ENCODE measurements at regions not wholly inside any gene's neighbourhood (a gene's known extent, or its start where the extent isn't known, plus 50 kb on each side); places are given as distances from the start of the nearest gene placed in this dataset.

DNA sequence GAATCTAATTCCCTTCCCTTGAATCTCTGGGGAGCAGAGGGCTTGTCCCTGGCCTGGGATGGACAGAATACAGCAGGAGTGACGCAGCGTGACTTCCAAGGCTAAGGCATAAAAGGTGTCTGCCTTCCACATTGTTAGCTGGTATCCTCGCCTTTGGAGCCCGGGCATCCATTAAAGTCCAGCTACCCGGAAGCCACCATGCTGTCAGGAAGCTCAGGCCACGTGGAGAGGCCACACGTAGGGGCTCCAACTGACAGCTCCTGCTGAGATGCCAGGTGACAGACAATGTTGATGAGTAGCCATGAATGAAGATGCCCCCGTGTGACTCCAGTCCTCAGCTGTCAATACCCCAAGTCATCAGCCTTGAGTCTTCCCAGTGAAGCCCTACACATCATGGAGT lies 99.9 kb downstream of the OAT start:
- H3K27me3 ChIP-seq (ENCODE audit: control insufficient read depth, insufficient read depth, low read length), result no peaks in the 10 kb centered on the region
- WGBS (ENCODE audit: insufficient coverage), result 89% methylated on average over 7 of the region's 8 CpGs
- H3K4me1 ChIP-seq (ENCODE audit: control insufficient read depth, insufficient read depth, low read length), result peaks cover 4% of the 10 kb centered on the region
- no peak overlapping the region for H3K4me3 ChIP-seq (ENCODE audit: low read length)
- no peak for DNase-seq
- no peaks in the 10 kb centered on the region for H3K36me3 ChIP-seq (ENCODE audit: control insufficient read depth, insufficient read depth, low read length)
- no peaks in the 10 kb centered on the region for H3K9me3 ChIP-seq (replicated peaks; ENCODE audit: control insufficient read depth, low read depth, low read length)
- no peak overlapping the region for H3K27ac ChIP-seq (ENCODE audit: low read length)

DNA sequence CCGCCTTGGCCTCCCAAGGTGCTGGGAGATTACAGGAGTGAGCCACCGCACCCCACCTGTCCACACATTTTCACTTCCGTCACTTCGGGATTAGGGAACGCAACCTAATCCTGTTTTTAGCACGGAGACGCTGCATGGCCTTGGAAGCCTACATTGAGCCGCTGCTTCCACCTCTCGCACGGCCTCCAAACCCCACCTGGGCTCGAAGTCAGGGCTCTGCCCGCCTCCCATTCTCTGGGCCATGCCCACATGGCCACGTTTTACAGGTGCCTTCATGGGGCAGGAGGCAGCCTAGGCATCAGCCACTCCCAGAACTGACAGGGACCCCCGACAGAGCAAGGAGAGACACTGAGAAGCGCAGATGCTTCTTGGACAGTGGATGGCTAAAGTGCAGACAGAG lies 100.6 kb downstream of the OAT start:
- no peak overlapping the region for H3K4me3 ChIP-seq (ENCODE audit: low read length)
- DNase-seq, result no peak
- no peak overlapping the region for H3K27ac ChIP-seq (ENCODE audit: low read length)
- H3K9me3 ChIP-seq (replicated peaks; ENCODE audit: control insufficient read depth, low read depth, low read length), result no peaks in the 10 kb centered on the region
- 66% methylated on average over 9 of the region's 15 CpGs for WGBS (ENCODE audit: insufficient coverage)
- H3K27me3 ChIP-seq (ENCODE audit: control insufficient read depth, insufficient read depth, low read length), result no peaks in the 10 kb centered on the region
- H3K36me3 ChIP-seq (ENCODE audit: control insufficient read depth, insufficient read depth, low read length), result no peaks in the 10 kb centered on the region
- peaks cover 3% of the 10 kb centered on the region for H3K4me1 ChIP-seq (ENCODE audit: control insufficient read depth, insufficient read depth, low read length)

DNA sequence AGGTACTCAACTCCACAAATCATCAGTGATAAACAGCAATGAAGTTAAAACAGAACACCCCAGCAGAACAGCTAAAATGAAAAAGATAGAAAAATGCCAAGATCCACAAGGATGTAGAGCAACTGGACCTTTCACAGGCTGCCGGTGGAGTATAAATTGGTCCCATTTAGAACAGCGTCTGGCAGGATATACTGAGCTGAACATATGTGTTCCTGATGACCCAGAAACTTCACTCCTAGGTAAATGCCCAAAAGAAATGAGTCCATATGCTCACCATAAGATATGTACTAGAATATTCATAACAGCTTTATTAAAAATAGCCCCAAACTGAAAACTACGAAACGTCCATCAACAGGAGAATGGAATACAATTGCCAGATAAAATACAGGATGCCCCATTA lies 102.4 kb downstream of the OAT start:
- Histone ChIP-seq H3K27ac (ENCODE audit: low read length) (no peak overlapping the region), H3K36me3 (ENCODE audit: control insufficient read depth, insufficient read depth, low read length) (no peaks in the 10 kb centered on the region), H3K4me1 (ENCODE audit: control insufficient read depth, insufficient read depth, low read length) (no peaks in the 10 kb centered on the region), H3K27me3 (ENCODE audit: control insufficient read depth, insufficient read depth, low read length) (no peaks in the 10 kb centered on the region), H3K9me3 (replicated peaks; ENCODE audit: control insufficient read depth, low read depth, low read length) (no peaks in the 10 kb centered on the region), H3K4me3 (ENCODE audit: low read length) (no peak overlapping the region)
- WGBS (ENCODE audit: insufficient coverage), result 88% methylated on average over 1 of the region's 4 CpGs
- DNase-seq, result no peak

GRCh38 chr10:124315591-124316270 lies 103.0 kb downstream of the OAT start:
- 85% methylated on average over 4 of the region's 6 CpGs for WGBS (ENCODE audit: insufficient coverage)

GRCh38 chr10:124313374-124313773 lies 105.3 kb downstream of the OAT start:
- H3K4me1 ChIP-seq (ENCODE audit: control insufficient read depth, insufficient read depth, low read length), result no peaks in the 10 kb centered on the region
- H3K36me3 ChIP-seq (ENCODE audit: control insufficient read depth, insufficient read depth, low read length), result no peaks in the 10 kb centered on the region
- H3K27ac ChIP-seq (ENCODE audit: low read length), result no peak overlapping the region
- peaks cover 2% of the 10 kb centered on the region for H3K27me3 ChIP-seq (ENCODE audit: control insufficient read depth, insufficient read depth, low read length)
- WGBS (ENCODE audit: insufficient coverage), result 85% methylated on average over 4 of the region's 4 CpGs
- DNase-seq, result no peak
- H3K4me3 ChIP-seq (ENCODE audit: low read length), result no peak overlapping the region
- H3K9me3 ChIP-seq (replicated peaks; ENCODE audit: control insufficient read depth, low read depth, low read length), result no peaks in the 10 kb centered on the region

More at GRCh38 chr10:124315591-124316270, 103.0 kb downstream of the OAT start:
- no peak overlapping the region for H3K27ac ChIP-seq (ENCODE audit: low read length)
- H3K36me3 ChIP-seq (ENCODE audit: control insufficient read depth, insufficient read depth, low read length), result no peaks in the 10 kb centered on the region
- no peaks in the 10 kb centered on the region for H3K4me1 ChIP-seq (ENCODE audit: control insufficient read depth, insufficient read depth, low read length)
- no peak for DNase-seq
- H3K27me3 ChIP-seq (ENCODE audit: control insufficient read depth, insufficient read depth, low read length), result no peaks in the 10 kb centered on the region
- H3K4me3 ChIP-seq (ENCODE audit: low read length), result no peak overlapping the region
- no peaks in the 10 kb centered on the region for H3K9me3 ChIP-seq (replicated peaks; ENCODE audit: control insufficient read depth, low read depth, low read length)

DNA sequence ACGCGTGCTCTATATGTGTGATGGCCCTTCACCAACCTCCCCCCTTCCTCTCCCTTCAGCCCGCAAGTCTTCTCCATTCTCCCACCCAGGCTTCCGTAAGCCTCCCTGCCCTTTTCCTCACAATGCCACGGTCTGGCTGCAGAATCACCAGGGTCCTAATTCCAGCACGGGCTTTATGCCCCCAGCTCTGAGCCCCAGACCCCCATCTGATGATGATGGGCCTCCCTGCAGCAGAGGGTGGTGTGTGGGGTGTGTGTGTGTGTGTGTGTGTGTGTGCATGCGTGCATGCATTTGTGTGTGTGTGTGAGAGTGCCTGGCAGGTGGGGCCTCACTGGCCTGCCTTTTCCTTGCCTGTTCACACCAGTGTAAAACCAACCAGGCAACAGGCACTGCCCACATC lies 109.9 kb downstream of the OAT start:
- H3K4me3 ChIP-seq (ENCODE audit: low read length), result no peak overlapping the region
- no peak overlapping the region for H3K27ac ChIP-seq (ENCODE audit: low read length)
- peaks cover 2% of the 10 kb centered on the region for H3K27me3 ChIP-seq (ENCODE audit: control insufficient read depth, insufficient read depth, low read length)
- no peaks in the 10 kb centered on the region for H3K36me3 ChIP-seq (ENCODE audit: control insufficient read depth, insufficient read depth, low read length)
- no peaks in the 10 kb centered on the region for H3K9me3 ChIP-seq (replicated peaks; ENCODE audit: control insufficient read depth, low read depth, low read length)
- peaks cover 9% of the 10 kb centered on the region for H3K4me1 ChIP-seq (ENCODE audit: control insufficient read depth, insufficient read depth, low read length)
- 93% methylated on average over 6 of the region's 7 CpGs for WGBS (ENCODE audit: insufficient coverage)
- no peak for DNase-seq

DNA sequence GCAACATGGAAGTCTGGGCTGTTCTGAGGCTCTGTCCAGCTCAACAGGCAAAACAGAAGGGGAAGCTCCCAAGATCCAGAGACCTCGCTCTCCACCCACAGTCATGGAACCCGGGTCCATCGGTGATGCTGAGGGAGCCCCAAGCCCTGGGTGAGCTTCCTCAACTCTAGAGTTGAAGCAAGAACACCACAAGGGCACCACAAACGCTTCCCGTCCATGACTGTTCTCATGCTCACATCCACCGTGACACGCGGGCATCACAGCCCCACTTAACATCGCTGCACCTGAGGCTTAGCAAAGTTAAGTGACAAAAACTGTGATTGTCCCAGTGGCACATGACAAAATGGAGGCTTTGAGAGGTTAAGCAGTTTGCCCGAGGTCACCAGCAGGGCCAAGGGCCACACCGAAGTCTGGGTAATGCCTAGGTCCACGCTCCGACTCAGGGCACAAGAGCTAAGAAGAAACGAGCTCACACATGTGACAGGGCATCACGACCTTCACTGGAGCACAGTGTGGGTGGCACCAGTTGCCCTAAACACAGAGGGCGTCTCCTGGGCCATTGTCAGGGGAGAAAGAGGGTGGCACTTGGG lies 110.6 kb downstream of the OAT start:
- no peak for DNase-seq
- peaks cover 2% of the 10 kb centered on the region for H3K27me3 ChIP-seq (ENCODE audit: control insufficient read depth, insufficient read depth, low read length)
- peaks cover 9% of the 10 kb centered on the region for H3K4me1 ChIP-seq (ENCODE audit: control insufficient read depth, insufficient read depth, low read length)
- H3K9me3 ChIP-seq (replicated peaks; ENCODE audit: control insufficient read depth, low read depth, low read length), result no peaks in the 10 kb centered on the region
- H3K36me3 ChIP-seq (ENCODE audit: control insufficient read depth, insufficient read depth, low read length), result no peaks in the 10 kb centered on the region
- no peak overlapping the region for H3K27ac ChIP-seq (ENCODE audit: low read length)
- H3K4me3 ChIP-seq (ENCODE audit: low read length), result no peak overlapping the region
- 78% methylated on average over 14 of the region's 16 CpGs for WGBS (ENCODE audit: insufficient coverage)

DNA sequence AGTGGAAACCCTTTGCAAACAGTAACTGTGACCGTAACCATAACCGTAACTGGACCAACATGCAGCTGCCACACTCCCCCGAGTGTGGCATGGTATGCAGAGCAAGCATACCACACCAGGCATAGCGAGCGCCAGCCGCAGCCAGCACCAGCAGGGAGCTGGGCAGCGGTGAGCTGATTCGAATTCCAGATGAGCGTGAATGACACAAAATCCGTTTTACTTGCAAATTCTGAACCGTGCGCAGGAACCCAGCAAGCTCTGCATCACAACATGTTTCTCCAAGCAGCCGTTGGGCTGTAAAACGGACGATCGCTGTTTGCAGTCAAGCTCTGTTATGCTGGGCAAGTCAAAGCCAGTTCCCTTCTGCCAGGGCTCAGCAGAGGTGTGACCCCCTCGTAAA lies 111.1 kb downstream of the OAT start:
- H3K36me3 ChIP-seq (ENCODE audit: control insufficient read depth, insufficient read depth, low read length), result no peaks in the 10 kb centered on the region
- DNase-seq, result no peak
- no peak overlapping the region for H3K27ac ChIP-seq (ENCODE audit: low read length)
- 48% methylated on average over 17 of the region's 17 CpGs for WGBS (ENCODE audit: insufficient coverage)
- no peaks in the 10 kb centered on the region for H3K9me3 ChIP-seq (replicated peaks; ENCODE audit: control insufficient read depth, low read depth, low read length)
- H3K4me3 ChIP-seq (ENCODE audit: low read length), result no peak overlapping the region
- peaks cover 2% of the 10 kb centered on the region for H3K27me3 ChIP-seq (ENCODE audit: control insufficient read depth, insufficient read depth, low read length)
- H3K4me1 ChIP-seq (ENCODE audit: control insufficient read depth, insufficient read depth, low read length), result peaks cover 9% of the 10 kb centered on the region

DNA sequence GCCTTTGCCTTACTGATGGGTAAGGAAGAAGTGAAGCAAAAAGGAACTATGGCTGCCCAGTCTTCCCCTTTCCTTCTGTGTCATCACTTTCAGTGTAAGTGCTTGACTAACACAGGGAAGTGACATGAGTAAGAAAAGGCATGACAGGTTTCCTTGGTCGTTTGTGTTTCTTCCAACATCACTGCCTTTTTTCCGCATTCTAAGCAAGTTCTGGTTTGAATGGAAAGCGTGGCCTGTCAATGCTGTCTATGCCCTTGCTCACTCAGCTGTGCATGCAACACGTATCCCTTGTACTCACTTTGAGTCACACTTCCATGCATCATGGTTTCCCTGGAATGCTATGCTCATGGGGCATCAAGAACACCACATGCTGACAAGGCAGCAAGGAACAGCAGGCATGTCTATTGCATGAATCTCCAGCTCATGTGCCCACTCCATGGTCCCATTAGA lies 111.8 kb downstream of the OAT start:
- H3K36me3 ChIP-seq (ENCODE audit: control insufficient read depth, insufficient read depth, low read length), result no peaks in the 10 kb centered on the region
- DNase-seq, result peak; percentile 84
- H3K4me1 ChIP-seq (ENCODE audit: control insufficient read depth, insufficient read depth, low read length), result peaks cover 9% of the 10 kb centered on the region
- 67% methylated on average over 4 of the region's 4 CpGs for WGBS (ENCODE audit: insufficient coverage)
- H3K4me3 ChIP-seq (ENCODE audit: low read length), result no peak overlapping the region
- peak overlapping the region; percentile 22 for H3K27ac ChIP-seq (ENCODE audit: low read length)
- no peaks in the 10 kb centered on the region for H3K9me3 ChIP-seq (replicated peaks; ENCODE audit: control insufficient read depth, low read depth, low read length)
- H3K27me3 ChIP-seq (ENCODE audit: control insufficient read depth, insufficient read depth, low read length), result peaks cover 2% of the 10 kb centered on the region

DNA sequence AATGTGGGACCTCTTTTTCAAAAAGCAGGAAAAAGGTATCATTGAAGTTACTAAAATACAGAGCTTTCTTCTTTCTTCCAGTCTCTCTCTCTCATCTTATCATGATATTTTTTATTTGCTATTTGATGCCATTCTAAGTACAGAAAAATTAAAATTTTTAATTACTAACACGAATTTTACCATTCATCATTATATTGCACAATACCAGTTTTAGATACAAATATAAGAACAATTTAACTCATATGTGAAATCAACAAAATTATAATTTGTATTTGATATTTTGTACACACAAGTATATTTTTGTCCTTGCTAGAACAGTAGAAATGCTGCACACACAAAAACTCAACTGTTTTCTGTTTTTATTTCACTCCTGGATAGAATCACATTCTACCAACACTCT lies 112.2 kb downstream of the OAT start:
- peaks cover 9% of the 10 kb centered on the region for H3K4me1 ChIP-seq (ENCODE audit: control insufficient read depth, insufficient read depth, low read length)
- DNase-seq, result no peak
- H3K9me3 ChIP-seq (replicated peaks; ENCODE audit: control insufficient read depth, low read depth, low read length), result no peaks in the 10 kb centered on the region
- H3K4me3 ChIP-seq (ENCODE audit: low read length), result no peak overlapping the region
- H3K36me3 ChIP-seq (ENCODE audit: control insufficient read depth, insufficient read depth, low read length), result no peaks in the 10 kb centered on the region
- H3K27ac ChIP-seq (ENCODE audit: low read length), result no peak overlapping the region
- peaks cover 4% of the 10 kb centered on the region for H3K27me3 ChIP-seq (ENCODE audit: control insufficient read depth, insufficient read depth, low read length)
- WGBS (ENCODE audit: insufficient coverage), result no CpG with 5 or more reads among the region's 1 CpG
